Left ventricle myocardium inferior (tissue), 1 donor: ENCODE measurements at regions not wholly inside any gene's neighbourhood (a gene's known extent, or its start where the extent isn't known, plus 50 kb on each side); places are given as distances from the start of the nearest gene placed in this dataset.

Source experiments
- DNase-seq: peaks from one replicate; pipeline ENCODE4 v3.0.0-alpha.2; 2020
- H3K27ac ChIP-seq: fragments of 200-600 bp; replicated peaks from 2 replicates; pipeline ENCODE4 v1.8.0; 2021
- H3K27me3 ChIP-seq: fragments of 200-600 bp; 2 replicates; pipeline ENCODE4 v1.8.0; 2021; ENCODE audit warnings: low read depth
- H3K36me3 ChIP-seq: fragments of 200-600 bp; 2 replicates; pipeline ENCODE4 v1.8.0; 2021
- H3K4me1 ChIP-seq: fragments of 200-600 bp; 2 replicates; pipeline ENCODE4 v1.8.0; 2021
- H3K4me3 ChIP-seq: fragments of 200-600 bp; 2 replicates; pipeline ENCODE4 v1.8.0; 2021; ENCODE audit warnings: mild to moderate bottlenecking, moderate library complexity
- H3K9me3 ChIP-seq: fragments of 200-600 bp; replicated peaks from 2 replicates; pipeline ENCODE4 v1.8.0; 2021
- CTCF ChIP-seq: fragments of 200-600 bp; IDR thresholded peaks from 2 replicates; pipeline ENCODE4 v1.8.0; 2021; ENCODE audit warnings: antibody characterized with exemption, mild to moderate bottlenecking, borderline replicate concordance
- intact Hi-C: fragments of 100-400 bp; cut with micrococcal nuclease; formaldehyde crosslinking; loops from one replicate; pipeline ENCODE4 v1.11.0; 2022
- donor health status: DM: no; HTN: yes; CAD: no; lungs with severe emphysema.

- no peaks in the 10 kb centered on the region for H3K4me1 ChIP-seq
- H3K27me3 ChIP-seq, result peaks cover 10% of the 10 kb centered on the region
- no peak for DNase-seq
- no peak overlapping the region for H3K27ac ChIP-seq
- TF ChIP-seq CTCF, result no peak
- intact Hi-C loops, result no loop called here
- no peak overlapping the region for H3K4me3 ChIP-seq
- H3K9me3 ChIP-seq, result no peaks in the 10 kb centered on the region
- H3K36me3 ChIP-seq, result no peaks in the 10 kb centered on the region
These were observed 2120.4 kb upstream of the PIK3C3 start for GRCh38 chr18:39834636-39835035.

GRCh38 chr18:39825485-39826150, 2129.4 kb upstream of the PIK3C3 start:
- Histone ChIP-seq H3K9me3 (no peaks in the 10 kb centered on the region), H3K4me1 (no peaks in the 10 kb centered on the region), H3K36me3 (no peaks in the 10 kb centered on the region), H3K27ac (no peak overlapping the region), H3K27me3 (no peaks in the 10 kb centered on the region), H3K4me3 (no peak overlapping the region)
- TF ChIP-seq CTCF, result no peak
- intact Hi-C loops, result no loop called here
- DNase-seq, result no peak

GRCh38 chr18:39806525-39806924, 2148.5 kb upstream of the PIK3C3 start:
- Histone ChIP-seq H3K4me3 (no peak overlapping the region), H3K36me3 (no peaks in the 10 kb centered on the region), H3K4me1 (no peaks in the 10 kb centered on the region), H3K27ac (no peak overlapping the region), H3K27me3 (no peaks in the 10 kb centered on the region), H3K9me3 (peaks cover 27% of the 10 kb centered on the region)
- no peak for TF ChIP-seq CTCF
- no peak for DNase-seq
- intact Hi-C loops, result no loop called here

GRCh38 chr18:39805218-39805617, 2149.8 kb upstream of the PIK3C3 start:
- H3K36me3 ChIP-seq, result no peaks in the 10 kb centered on the region
- H3K27me3 ChIP-seq, result no peaks in the 10 kb centered on the region
- no peak overlapping the region for H3K4me3 ChIP-seq
- intact Hi-C loops, result no loop called here
- TF ChIP-seq CTCF, result no peak
- peaks cover 15% of the 10 kb centered on the region for H3K9me3 ChIP-seq
- no peaks in the 10 kb centered on the region for H3K4me1 ChIP-seq
- H3K27ac ChIP-seq, result no peak overlapping the region
- DNase-seq, result no peak

- no peak for TF ChIP-seq CTCF
- H3K4me1 ChIP-seq, result no peaks in the 10 kb centered on the region
- H3K9me3 ChIP-seq, result no peaks in the 10 kb centered on the region
- H3K27me3 ChIP-seq, result peaks cover 20% of the 10 kb centered on the region
- H3K4me3 ChIP-seq, result no peak overlapping the region
- no peaks in the 10 kb centered on the region for H3K36me3 ChIP-seq
- H3K27ac ChIP-seq, result no peak overlapping the region
- no peak for DNase-seq
- intact Hi-C loops, result no loop called here
These were observed 2152.3 kb upstream of the PIK3C3 start for GRCh38 chr18:39802648-39803229.
